ENCODE measurements at regions not wholly inside any gene's neighbourhood (a gene's known extent, or its start where the extent isn't known, plus 50 kb on each side); places are given as distances from the start of the nearest gene placed in this dataset.
A peak's percentile ranks its signal among the peaks of the same experiment; 100 is the strongest.

GRCh38 chr3:23665741-23666140 lies 140.0 kb upstream of the UBE2E1 start:
- DNase-seq = no peak

- no peak for DNase-seq
Measured at GRCh38 chr3:23666818-23667217, 138.9 kb upstream of the UBE2E1 start.

GRCh38 chr3:23667536-23668429 lies 138.0 kb upstream of the UBE2E1 start:
- DNase-seq = no peak

GRCh38 chr3:23668430-23668904 lies 137.3 kb upstream of the UBE2E1 start:
- no peak for DNase-seq

GRCh38 chr3:23669541-23670255 lies 136.1 kb upstream of the UBE2E1 start:
- no peak for DNase-seq

GRCh38 chr3:23671851-23672589 lies 133.7 kb upstream of the UBE2E1 start:
- peak; percentile 42 for DNase-seq

GRCh38 chr3:23672628-23673027 lies 133.1 kb upstream of the UBE2E1 start:
- no peak for DNase-seq

- DNase-seq = no peak
Measured at GRCh38 chr3:23675010-23675409, 130.7 kb upstream of the UBE2E1 start.

- no peak for DNase-seq
Measured at GRCh38 chr3:23676093-23676492, 129.7 kb upstream of the UBE2E1 start.

- DNase-seq = no peak
Measured at GRCh38 chr3:23682646-23683045, 123.1 kb upstream of the UBE2E1 start.

- peak; percentile 76 for DNase-seq
Measured at GRCh38 chr3:23685541-23686258, 120.1 kb upstream of the UBE2E1 start.

- DNase-seq = no peak
Measured at GRCh38 chr3:23686519-23686918, 119.2 kb upstream of the UBE2E1 start.

GRCh38 chr3:23691357-23691895 lies 114.3 kb upstream of the UBE2E1 start:
- DNase-seq = no peak

- no peak for DNase-seq
Measured at GRCh38 chr3:23696842-23697241, 108.9 kb upstream of the UBE2E1 start.

GRCh38 chr3:23697416-23697815 lies 108.3 kb upstream of the UBE2E1 start:
- no peak for DNase-seq

- no peak for DNase-seq
Measured at GRCh38 chr3:23698652-23699313, 107.0 kb upstream of the UBE2E1 start.

- DNase-seq = no peak
Measured at GRCh38 chr3:23700616-23701015, 105.1 kb upstream of the UBE2E1 start.

- DNase-seq = no peak
Measured at GRCh38 chr3:23701716-23702597, 103.8 kb upstream of the UBE2E1 start.

GRCh38 chr3:23704298-23704697 lies 101.5 kb upstream of the UBE2E1 start:
- DNase-seq = no peak

GRCh38 chr3:23706111-23706510 lies 99.6 kb upstream of the UBE2E1 start:
- no peak for DNase-seq

- no peak for DNase-seq
Measured at GRCh38 chr3:23709987-23710386, 95.8 kb upstream of the UBE2E1 start.
